ENCODE measurements at regions not wholly inside any gene's neighbourhood (a gene's known extent, or its start where the extent isn't known, plus 50 kb on each side); places are given as distances from the start of the nearest gene placed in this dataset.

DNA sequence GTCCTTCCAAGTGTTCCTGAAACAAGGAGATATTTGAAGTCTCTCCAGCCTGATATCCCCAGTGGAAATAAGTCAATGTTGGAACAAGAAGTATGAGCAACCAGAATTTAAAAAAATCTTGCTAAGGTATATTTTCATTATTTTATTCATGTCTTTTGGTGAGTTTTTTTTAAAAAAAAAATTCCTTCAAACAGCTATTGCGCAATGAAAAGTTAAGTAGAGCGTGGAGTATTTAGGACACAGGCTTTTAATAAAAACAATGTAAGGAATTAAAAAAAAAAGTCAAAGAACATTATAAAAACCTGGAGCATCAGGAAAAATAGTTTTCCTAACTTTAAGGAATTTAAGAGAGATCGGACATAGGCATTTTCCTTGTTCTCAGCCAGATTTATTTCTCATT is 940.4 kb downstream of the KCNJ2 start:
- no peak for TF ChIP-seq CREM (CRISPR knock-in tag; IDR thresholded peaks at IDR 0.05)
- TF ChIP-seq NR1H2 (CRISPR knock-in tag; IDR thresholded peaks at IDR 0.05), result no peak
- TF ChIP-seq, protein P1, sequence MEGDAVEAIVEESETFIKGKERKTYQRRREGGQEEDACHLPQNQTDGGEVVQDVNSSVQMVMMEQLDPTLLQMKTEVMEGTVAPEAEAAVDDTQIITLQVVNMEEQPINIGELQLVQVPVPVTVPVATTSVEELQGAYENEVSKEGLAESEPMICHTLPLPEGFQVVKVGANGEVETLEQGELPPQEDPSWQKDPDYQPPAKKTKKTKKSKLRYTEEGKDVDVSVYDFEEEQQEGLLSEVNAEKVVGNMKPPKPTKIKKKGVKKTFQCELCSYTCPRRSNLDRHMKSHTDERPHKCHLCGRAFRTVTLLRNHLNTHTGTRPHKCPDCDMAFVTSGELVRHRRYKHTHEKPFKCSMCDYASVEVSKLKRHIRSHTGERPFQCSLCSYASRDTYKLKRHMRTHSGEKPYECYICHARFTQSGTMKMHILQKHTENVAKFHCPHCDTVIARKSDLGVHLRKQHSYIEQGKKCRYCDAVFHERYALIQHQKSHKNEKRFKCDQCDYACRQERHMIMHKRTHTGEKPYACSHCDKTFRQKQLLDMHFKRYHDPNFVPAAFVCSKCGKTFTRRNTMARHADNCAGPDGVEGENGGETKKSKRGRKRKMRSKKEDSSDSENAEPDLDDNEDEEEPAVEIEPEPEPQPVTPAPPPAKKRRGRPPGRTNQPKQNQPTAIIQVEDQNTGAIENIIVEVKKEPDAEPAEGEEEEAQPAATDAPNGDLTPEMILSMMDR (IDR thresholded peaks at IDR 0.05), result no peak
- no peak for TF ChIP-seq NFATC4 (CRISPR knock-in tag; IDR thresholded peaks at IDR 0.05)
- no peak for TF ChIP-seq SMAD4 (CRISPR knock-in tag; IDR thresholded peaks at IDR 0.05)
